ENCODE measurements at regions not wholly inside any gene's neighbourhood (a gene's known extent, or its start where the extent isn't known, plus 50 kb on each side); places are given as distances from the start of the nearest gene placed in this dataset.

DNA sequence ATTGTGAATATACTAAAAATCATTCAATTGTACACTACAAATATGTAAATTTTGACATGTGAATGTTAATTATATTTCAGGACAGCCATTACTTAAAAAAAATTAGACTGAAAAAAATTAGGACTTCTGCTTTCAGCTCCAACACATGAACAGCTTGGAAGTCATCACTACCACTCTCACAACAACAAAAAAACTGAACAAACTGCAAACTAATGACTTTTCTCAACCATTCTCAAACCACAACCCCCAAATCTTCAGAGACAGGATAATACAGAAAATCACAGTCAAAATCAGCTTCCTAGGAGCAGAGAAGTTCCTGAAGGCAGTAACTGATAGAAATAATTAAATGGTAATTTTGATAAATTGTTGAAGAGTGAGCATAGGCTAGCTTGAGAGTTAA is 686.4 kb downstream of the TLE1 start:
- Histone ChIP-seq H2AK5ac (ENCODE audit: low read depth, low read length) (no peak overlapping the region), H3K4me1 (replicated peaks in 1 of 4; ENCODE audit: control insufficient read depth in 3 of 4, insufficient read depth in 4 of 4, low read length in 3 of 4) (no peaks in the 10 kb centered on the region), H3K14ac (ENCODE audit: insufficient read length) (no peak overlapping the region), H2BK20ac (ENCODE audit: low read length) (no peak overlapping the region), H4K8ac (ENCODE audit: extremely low read depth, insufficient read depth, low read length) (no peak overlapping the region), H3K36me3 (ENCODE audit: control insufficient read depth in 2 of 4, insufficient read depth in 4 of 4, low read length in 3 of 4) (no peaks in the 10 kb centered on the region), H3K9ac (replicated peaks in 1 of 4; ENCODE audit: extremely low read depth in 1 of 4, low read depth in 3 of 4, low read length in 3 of 4) (no peak overlapping the region), H3K23ac (ENCODE audit: insufficient read length) (no peak overlapping the region), H2BK15ac (ENCODE audit: low read length) (no peak overlapping the region), H3K9me3 (ENCODE audit: insufficient read depth in 2 of 2, low read depth in 1 of 2, low read length in 1 of 2) (no peaks in the 10 kb centered on the region; a peak in 1 of 4 replicates), H3K4me2 (ENCODE audit: insufficient read depth in 1 of 2, low read depth in 2 of 2, low read length in 2 of 2) (no peak overlapping the region), H3K4me3 (ENCODE audit: extremely low read depth in 1 of 4, insufficient read depth in 2 of 4, low read depth in 3 of 4, low read length in 4 of 4) (no peak overlapping the region), H3K27ac (ENCODE audit: low read depth, low read length) (no peak overlapping the region), H3K4ac (replicated peaks; ENCODE audit: insufficient read length, low read depth, low read length) (no peak overlapping the region), H3K18ac (ENCODE audit: extremely low read depth, low read length) (no peak overlapping the region), H2BK12ac (ENCODE audit: low read depth, low read length) (no peak overlapping the region), H3K27me3 (replicated peaks in 1 of 4; ENCODE audit: control insufficient read depth in 3 of 4, extremely low read depth in 1 of 4, insufficient read depth in 3 of 4, low read length in 3 of 4) (no peaks in the 10 kb centered on the region), H4K5ac (ENCODE audit: insufficient read length, low read depth, low read length) (no peak overlapping the region), H3K23me2 (ENCODE audit: low read depth, low read length) (no peaks in the 10 kb centered on the region; the same call in 1 of the 2 replicates), H3K79me2 (ENCODE audit: control insufficient read depth in 1 of 2, insufficient read depth in 2 of 2, low read length in 2 of 2) (no peaks in the 10 kb centered on the region), H4K91ac (replicated peaks; ENCODE audit: insufficient read length, low read length) (no peak overlapping the region), H2BK120ac (replicated peaks; ENCODE audit: low read depth, low read length) (no peak overlapping the region), H3K56ac (replicated peaks; ENCODE audit: insufficient read length, low read depth, low read length) (no peak overlapping the region), H2AFZ (ENCODE audit: low read length) (no peak overlapping the region), H2BK5ac (ENCODE audit: low read depth, low read length) (no peak overlapping the region), H3K79me1 (ENCODE audit: low read depth, low read length) (no peaks in the 10 kb centered on the region), H4K20me1 (replicated peaks in 1 of 2; ENCODE audit: control insufficient read depth in 1 of 2, insufficient read depth in 2 of 2, low read length in 2 of 2) (no peaks in the 10 kb centered on the region)
- CTCF ChIA-PET (ENCODE audit: partially characterized antibody) = no interaction called here
- POLR2A ChIA-PET (ENCODE audit: partially characterized antibody) = no interaction called here
- DNase-seq (ENCODE audit: low read depth in 1 of 2, low spot score in 2 of 2) (no peak), FAIRE-seq (no peak)
- TF ChIP-seq SP2 (IDR thresholded peaks at IDR 0.05; ENCODE audit: low read length) (no peak), SIX5 (IDR thresholded peaks at IDR 0.05; ENCODE audit: low read depth, low read length) (no peak), KDM4A (IDR thresholded peaks at IDR 0.05; ENCODE audit: low read depth, low read length, severe bottlenecking) (no peak), TEAD4 (IDR thresholded peaks at IDR 0.05; ENCODE audit: low read depth, low read length) (no peak), RFX5 (IDR thresholded peaks at IDR 0.05; ENCODE audit: borderline replicate concordance, low read depth, low read length) (no peak), EZH2 (IDR thresholded peaks at IDR 0.05; ENCODE audit: low read depth, low read length, severe bottlenecking) (no peak)
